Pancreas (tissue), 10 donors: ENCODE measurements at regions not wholly inside any gene's neighbourhood (a gene's known extent, or its start where the extent isn't known, plus 50 kb on each side); places are given as distances from the start of the nearest gene placed in this dataset.

Experiments
- ATAC-seq, 4 donors: fragments of 200-7000 bp; cut with Tn5 transposase; one replicate each; pipeline versions ENCODE4 v1.8.0 to v1.9.1; 2020; ENCODE audit warnings: mild to moderate bottlenecking in 4 of 4, moderate library complexity in 4 of 4
- DNase-seq, 6 donors: peaks; one replicate each; pipeline ENCODE4 v3.0.0-alpha.2; 2020
- FAIRE-seq: peaks from 2 replicates; lab custom pipeline; 2012; peaks lifted over from hg19 to GRCh38; lab: Jason Lieb, UNC
- H3K27ac ChIP-seq, 4 donors: fragments of 200-600 bp; sonication (generic); 1 replicate in 3 of 4; 2 replicates in 1 of 4; pipeline versions ENCODE4 v1.5.0 to v1.8.0; 2020
- H3K27me3 ChIP-seq, 4 donors: fragments of 200-600 bp; one replicate each; pipeline ENCODE4 v1.8.0; 2021
- H3K36me3 ChIP-seq, 3 donors: fragments of 200-600 bp; sonication (generic) in 1 of 3; one replicate each; pipeline versions ENCODE4 v1.5.0 to v1.8.0; 2020 to 2021
- H3K4me1 ChIP-seq, 3 donors: fragments of 200-600 bp; one replicate each; pipeline ENCODE4 v1.8.0; 2021
- H3K4me3 ChIP-seq, 4 donors: fragments of 200-600 bp; sonication (generic) in 2 of 4; one replicate each; pipeline versions ENCODE4 v1.5.0 to v1.8.0; 2020 to 2021
- H3K9me3 ChIP-seq, 4 donors: fragments of 200-600 bp; one replicate each; pipeline ENCODE4 v1.8.0; 2021
- WGBS, 2 donors: extraction: QIAGEN DNeasy Blood & Tissue Kit; methylation state at CpG; one replicate each; pipeline ENCODE4 v1.1.7; 2013; 5-methylcytosine and 5-hydroxymethylcytosine counted together
- intact Hi-C, 3 donors: fragments of 100-400 bp; cut with DNase I; formaldehyde crosslinking; loops; one replicate each; pipeline versions ENCODE4 v1.11.1 to v1.14.2; 2022
- TF ChIP-seq, protein P1 (sequence below), 4 donors: fragments of 200-600 bp; sonication (generic) in 3 of 4; IDR thresholded peaks; one replicate each; pipeline versions ENCODE4 v1.5.0 to v1.8.0; 2021; ENCODE audit warnings: antibody characterized with exemption in 4 of 4
- donor health status: healthy with polysubstance abuse.
- donor health status: DM: no; HTN: no; CAD: no; lungs with moderate emphysema.
- donor health status: DM: no; HTN: no; CAD: no.
- donor health status: control.
- donor health status: control.
- donor health status: Bipolar disorder and iron deficiency.
- donor health status: DM: yes; HTN: yes; CAD: no.
- donor health status: DM: no; HTN: no; CAD: no.
- donor health status: DM: no; HTN: no; CAD: no.
- donor health status: DM: yes; HTN: yes; CAD: no.

DNA sequence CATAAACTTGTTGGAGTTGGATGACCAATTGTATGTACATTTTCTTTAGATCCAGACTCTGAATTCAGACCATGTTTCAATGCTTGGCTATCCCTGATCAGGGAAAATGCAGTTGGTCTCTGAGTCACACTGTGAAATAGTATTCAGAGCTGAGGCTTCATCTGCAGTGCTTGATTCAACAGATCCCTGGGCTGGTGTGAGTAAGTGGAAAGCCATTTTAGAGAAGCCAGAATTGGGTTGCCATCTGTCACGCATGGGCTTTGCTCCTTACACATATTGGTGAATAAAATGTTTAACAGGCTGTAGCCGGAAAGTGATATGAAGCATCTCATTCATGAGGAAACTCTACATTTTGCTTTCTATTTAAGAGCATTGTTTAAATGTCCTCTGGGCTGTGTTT lies 50.0 kb upstream of the ACYP2 start:
- Histone ChIP-seq H3K27me3 (no peaks in the 10 kb centered on the region), H3K4me1 (peaks cover 0 to 15% (median 0%) of the 10 kb centered on the region in 3 donors), H3K4me3 (no peak overlapping the region), H3K9me3 (no peaks in the 10 kb centered on the region), H3K36me3 (no peaks in the 10 kb centered on the region), H3K27ac (no peak overlapping the region)
- FAIRE-seq, result no peak
- ATAC-seq, result peak in 2 of 4 donors; percentile 46 to 80
- intact Hi-C loops, result no loop called here
- WGBS, 2 donors, result 93 to 96% methylated on average over 2 of the region's 2 CpGs
- TF ChIP-seq, protein P1, sequence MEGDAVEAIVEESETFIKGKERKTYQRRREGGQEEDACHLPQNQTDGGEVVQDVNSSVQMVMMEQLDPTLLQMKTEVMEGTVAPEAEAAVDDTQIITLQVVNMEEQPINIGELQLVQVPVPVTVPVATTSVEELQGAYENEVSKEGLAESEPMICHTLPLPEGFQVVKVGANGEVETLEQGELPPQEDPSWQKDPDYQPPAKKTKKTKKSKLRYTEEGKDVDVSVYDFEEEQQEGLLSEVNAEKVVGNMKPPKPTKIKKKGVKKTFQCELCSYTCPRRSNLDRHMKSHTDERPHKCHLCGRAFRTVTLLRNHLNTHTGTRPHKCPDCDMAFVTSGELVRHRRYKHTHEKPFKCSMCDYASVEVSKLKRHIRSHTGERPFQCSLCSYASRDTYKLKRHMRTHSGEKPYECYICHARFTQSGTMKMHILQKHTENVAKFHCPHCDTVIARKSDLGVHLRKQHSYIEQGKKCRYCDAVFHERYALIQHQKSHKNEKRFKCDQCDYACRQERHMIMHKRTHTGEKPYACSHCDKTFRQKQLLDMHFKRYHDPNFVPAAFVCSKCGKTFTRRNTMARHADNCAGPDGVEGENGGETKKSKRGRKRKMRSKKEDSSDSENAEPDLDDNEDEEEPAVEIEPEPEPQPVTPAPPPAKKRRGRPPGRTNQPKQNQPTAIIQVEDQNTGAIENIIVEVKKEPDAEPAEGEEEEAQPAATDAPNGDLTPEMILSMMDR (IDR thresholded peaks at IDR 0.05), result no peak
- DNase-seq, result no peak

DNA sequence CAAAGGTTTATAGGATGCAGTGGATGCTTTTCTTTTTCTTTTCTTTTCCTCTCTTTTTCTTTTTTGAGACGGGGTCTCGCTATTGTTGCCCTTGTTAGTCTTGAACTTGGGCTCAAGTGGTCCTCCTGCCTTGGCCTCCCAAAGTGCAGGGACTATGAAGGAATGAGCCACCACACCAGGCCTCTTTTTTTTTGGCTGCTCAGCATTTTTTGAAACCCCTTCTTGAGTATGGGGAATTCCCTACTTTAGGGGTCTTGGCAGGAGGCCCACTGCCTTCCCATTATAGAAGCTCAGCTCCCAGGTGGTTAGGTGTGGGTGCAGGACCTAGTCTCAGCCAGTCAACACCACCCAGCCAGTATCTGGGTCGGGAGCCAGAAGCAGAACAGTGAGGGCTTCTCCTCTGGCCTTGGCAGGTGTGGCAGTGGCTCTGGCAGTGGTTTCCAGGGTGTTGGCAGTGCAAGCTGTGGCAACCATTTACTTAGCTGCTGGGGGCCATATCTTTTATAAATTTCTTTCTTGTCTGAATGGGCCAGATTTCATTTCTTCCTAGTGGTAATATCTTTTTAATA lies 51.4 kb upstream of the ACYP2 start:
- peak; percentile 78 to 95 (median 87) for ATAC-seq

DNA sequence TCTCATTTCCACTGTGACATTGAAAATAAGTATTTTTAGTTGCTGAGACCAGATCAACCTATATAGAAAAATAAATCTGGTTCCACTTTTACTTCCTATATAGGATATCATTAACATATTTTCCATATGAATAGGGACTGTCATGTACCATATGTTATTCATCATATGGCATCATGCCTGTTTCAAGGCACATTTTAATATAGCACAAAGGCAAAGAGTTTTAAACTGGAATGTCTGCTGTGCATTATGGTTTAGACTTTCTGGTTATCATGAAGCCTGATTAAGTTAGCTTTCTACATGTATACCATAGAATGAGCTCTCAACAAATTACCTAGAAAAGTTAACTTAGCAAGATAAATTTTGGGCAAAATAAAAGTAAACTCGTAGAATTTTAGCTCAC lies 53.0 kb upstream of the ACYP2 start:
- Histone ChIP-seq H3K36me3 (no peaks in the 10 kb centered on the region), H3K27me3 (no peaks in the 10 kb centered on the region), H3K4me3 (no peak overlapping the region), H3K4me1 (peaks cover 0 to 8% (median 0%) of the 10 kb centered on the region in 3 donors), H3K27ac (no peak overlapping the region), H3K9me3 (no peaks in the 10 kb centered on the region)
- no peak for DNase-seq
- ATAC-seq, result no peak
- no peak for FAIRE-seq
- WGBS, 2 donors, result 78 to 85% methylated on average over 1 of the region's 1 CpG
- TF ChIP-seq, protein P1 (IDR thresholded peaks at IDR 0.05), result no peak
- intact Hi-C loops, result no loop called here

More for the DNA sequence above, 51.4 kb upstream of the ACYP2 start:
- peak in 5 of 6 donors; percentile 43 to 77 (median 60) for DNase-seq
- H3K4me1 ChIP-seq, result peaks cover 0 to 15% (median 0%) of the 10 kb centered on the region in 3 donors
- no peak overlapping the region for H3K27ac ChIP-seq
- TF ChIP-seq, protein P1 (IDR thresholded peaks at IDR 0.05), result no peak
- no peaks in the 10 kb centered on the region for H3K9me3 ChIP-seq
- H3K4me3 ChIP-seq, result no peak overlapping the region
- WGBS, 2 donors, result 58 to 71% methylated on average over 2 to 3 of the region's 3 CpGs
- FAIRE-seq, result no peak
- intact Hi-C loops, result no loop called here
- no peaks in the 10 kb centered on the region for H3K27me3 ChIP-seq
- no peaks in the 10 kb centered on the region for H3K36me3 ChIP-seq

DNA sequence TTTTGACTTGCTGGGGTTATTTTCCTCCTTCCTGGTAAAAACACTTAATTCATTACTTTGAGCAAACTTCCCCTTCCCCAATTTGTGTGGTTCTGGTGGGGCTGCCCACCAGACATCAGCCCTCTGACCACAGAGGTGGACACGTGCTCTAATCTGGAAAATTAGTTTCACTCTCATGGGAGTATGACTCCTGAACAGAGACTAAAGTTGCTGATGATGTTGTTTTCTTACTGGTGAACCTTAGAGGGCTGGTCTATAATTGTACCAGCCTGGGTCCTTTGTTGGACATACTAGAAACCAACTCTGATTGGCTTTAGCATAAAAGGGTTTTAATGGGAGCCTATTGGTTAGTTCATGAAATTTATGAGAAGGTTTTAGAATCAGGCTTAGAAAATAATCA lies 54.1 kb upstream of the ACYP2 start:
- intact Hi-C loops, result no loop called here
- no peak overlapping the region for H3K4me3 ChIP-seq
- no peaks in the 10 kb centered on the region for H3K36me3 ChIP-seq
- FAIRE-seq (no peak), DNase-seq (no peak), ATAC-seq (no peak)
- H3K27ac ChIP-seq, result no peak overlapping the region
- WGBS, 2 donors, result 95 to 96% methylated on average over 1 of the region's 1 CpG
- peaks cover 0 to 8% (median 0%) of the 10 kb centered on the region in 3 donors for H3K4me1 ChIP-seq
- H3K27me3 ChIP-seq, result no peaks in the 10 kb centered on the region
- TF ChIP-seq, protein P1 (IDR thresholded peaks at IDR 0.05), result no peak
- H3K9me3 ChIP-seq, result no peaks in the 10 kb centered on the region

DNA sequence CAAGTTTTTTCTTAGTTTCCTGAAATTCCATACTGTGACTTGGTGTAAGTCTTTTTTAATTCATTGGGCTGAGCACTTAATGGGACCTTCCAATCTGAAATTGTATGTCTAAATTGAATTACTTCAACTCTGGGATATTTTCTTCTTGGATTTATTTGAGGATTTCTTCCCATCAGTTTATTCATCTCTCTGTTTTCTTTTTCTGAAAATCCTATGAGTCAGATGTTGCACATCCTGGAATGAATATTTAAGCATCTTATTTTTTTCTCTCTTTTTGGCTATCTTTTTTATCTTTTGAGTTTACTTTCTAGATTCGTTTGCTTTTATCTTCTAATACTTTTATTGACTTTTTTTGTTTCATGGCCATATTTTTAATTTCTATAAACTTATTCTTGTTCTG lies 55.4 kb upstream of the ACYP2 start:
- 28 to 37% methylated on average over 1 of the region's 1 CpG for WGBS, 2 donors
- TF ChIP-seq, protein P1 (IDR thresholded peaks at IDR 0.05), result no peak
- Histone ChIP-seq H3K4me3 (no peak overlapping the region), H3K9me3 (no peaks in the 10 kb centered on the region), H3K27me3 (no peaks in the 10 kb centered on the region), H3K36me3 (no peaks in the 10 kb centered on the region), H3K4me1 (peaks cover 0 to 8% (median 2%) of the 10 kb centered on the region in 3 donors), H3K27ac (no peak overlapping the region)
- intact Hi-C loops, result no loop called here
- ATAC-seq, result no peak
- FAIRE-seq, result no peak
- no peak for DNase-seq
